Keratinocyte (primary cell): ENCODE measurements at regions not wholly inside any gene's neighbourhood (a gene's known extent, or its start where the extent isn't known, plus 50 kb on each side); places are given as distances from the start of the nearest gene placed in this dataset.

ENCODE experiments used
- EZH2 ChIP-seq: IDR thresholded peaks from one replicate; pipeline ENCODE4 v1.6.1; 2012; ENCODE audit warnings: inconsistent platforms, mild to moderate bottlenecking, low read length, moderate library complexity
- TF ChIP-seq, protein P1 (sequence below), 3 experiments: IDR thresholded peaks in 1 of 3; conservative IDR thresholded peaks in 1 of 3; optimal IDR thresholded peaks in 1 of 3; 2 replicates in 2 of 3; 3 replicates in 1 of 3; pipeline versions ENCODE3 to v1.5.1; 2011; ENCODE audit warnings: low read length in 3 of 3, mild to moderate bottlenecking in 3 of 3, moderate library complexity in 2 of 3, control low read depth in 1 of 3, inconsistent platforms in 1 of 3; ENCODE audit not compliant: insufficient read depth in 2 of 3; ENCODE audit errors: extremely low read depth in 1 of 3

DNA sequence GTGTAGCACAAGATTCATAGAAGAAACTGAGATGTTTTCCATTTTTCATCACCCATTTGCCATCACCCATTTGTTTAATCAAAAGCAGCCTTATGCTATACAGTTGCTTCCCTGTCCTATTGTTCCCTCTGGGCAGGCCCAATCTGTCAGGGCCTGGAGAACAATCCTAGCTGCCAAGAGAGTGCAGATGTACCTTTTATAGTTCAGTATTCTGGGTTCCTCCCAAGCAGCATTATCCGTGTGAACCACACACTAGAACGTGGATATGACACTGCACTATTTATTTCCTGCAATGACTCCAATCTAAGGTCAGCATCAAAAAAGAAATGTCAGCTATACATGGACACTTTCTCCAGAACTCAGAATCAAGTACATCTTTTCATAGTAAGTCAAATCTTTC is 269.0 kb downstream of the ADGRA3 start:
- TF ChIP-seq, protein P1, sequence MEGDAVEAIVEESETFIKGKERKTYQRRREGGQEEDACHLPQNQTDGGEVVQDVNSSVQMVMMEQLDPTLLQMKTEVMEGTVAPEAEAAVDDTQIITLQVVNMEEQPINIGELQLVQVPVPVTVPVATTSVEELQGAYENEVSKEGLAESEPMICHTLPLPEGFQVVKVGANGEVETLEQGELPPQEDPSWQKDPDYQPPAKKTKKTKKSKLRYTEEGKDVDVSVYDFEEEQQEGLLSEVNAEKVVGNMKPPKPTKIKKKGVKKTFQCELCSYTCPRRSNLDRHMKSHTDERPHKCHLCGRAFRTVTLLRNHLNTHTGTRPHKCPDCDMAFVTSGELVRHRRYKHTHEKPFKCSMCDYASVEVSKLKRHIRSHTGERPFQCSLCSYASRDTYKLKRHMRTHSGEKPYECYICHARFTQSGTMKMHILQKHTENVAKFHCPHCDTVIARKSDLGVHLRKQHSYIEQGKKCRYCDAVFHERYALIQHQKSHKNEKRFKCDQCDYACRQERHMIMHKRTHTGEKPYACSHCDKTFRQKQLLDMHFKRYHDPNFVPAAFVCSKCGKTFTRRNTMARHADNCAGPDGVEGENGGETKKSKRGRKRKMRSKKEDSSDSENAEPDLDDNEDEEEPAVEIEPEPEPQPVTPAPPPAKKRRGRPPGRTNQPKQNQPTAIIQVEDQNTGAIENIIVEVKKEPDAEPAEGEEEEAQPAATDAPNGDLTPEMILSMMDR (optimal IDR thresholded peaks at IDR 0.05 in 1 of 3, IDR thresholded peaks at IDR 0.05 in 1 of 3, conservative IDR thresholded peaks at IDR 0.05 in 1 of 3; ENCODE audit: extremely low read depth in 1 of 3, insufficient read depth in 2 of 3, low read length in 3 of 3), result no peak
- TF ChIP-seq EZH2, result no peak
